Natural killer cell treated with Interleukin-12 subunit alpha and Interleukin-12 subunit beta and Interleukin-15 and Interleukin-18, amount 100 ng/mL, for 72 hours (primary cell): ENCODE measurements at regions not wholly inside any gene's neighbourhood (a gene's known extent, or its start where the extent isn't known, plus 50 kb on each side); places are given as distances from the start of the nearest gene placed in this dataset.

ENCODE experiments used
- ATAC-seq, 2 donors: fragments of 150-1000 bp; cut with Tn5 transposase in 1 of 2; sonication (Bioruptor Pico), chemical (Tn5 transposase) in 1 of 2; 2 replicates each; pipeline ENCODE4 v1.10.0; 2021
- DNase-seq: peaks from one replicate; pipeline ENCODE4 v3.0.0; 2022; ENCODE audit warnings: low spot score
- H3K27ac Mint-ChIP-seq, 2 donors: 1 replicate in 1 of 2; 2 replicates in 1 of 2; pipeline ENCODE4 v1.8.0; 2022; ENCODE audit warnings: mixed read lengths in 2 of 2, mild to moderate bottlenecking in 1 of 2, moderate library complexity in 1 of 2
- H3K27me3 Mint-ChIP-seq, 2 donors: 1 replicate in 1 of 2; 2 replicates in 1 of 2; pipeline ENCODE4 v1.8.0; 2022; ENCODE audit warnings: mixed read lengths in 2 of 2
- H3K36me3 Mint-ChIP-seq: one replicate; pipeline ENCODE4 v1.8.0; 2022; ENCODE audit warnings: mixed read lengths
- H3K4me1 Mint-ChIP-seq, 2 donors: 1 replicate in 1 of 2; 2 replicates in 1 of 2; pipeline ENCODE4 v1.8.0; 2022; ENCODE audit warnings: low read depth in 2 of 2, mixed read lengths in 2 of 2, mild to moderate bottlenecking in 1 of 2
- H3K4me3 Mint-ChIP-seq: one replicate; pipeline ENCODE4 v1.8.0; 2022; ENCODE audit warnings: mixed read lengths
- H3K9me3 Mint-ChIP-seq: 2 replicates; pipeline ENCODE4 v1.8.0; 2022; ENCODE audit warnings: mixed read lengths

DNA sequence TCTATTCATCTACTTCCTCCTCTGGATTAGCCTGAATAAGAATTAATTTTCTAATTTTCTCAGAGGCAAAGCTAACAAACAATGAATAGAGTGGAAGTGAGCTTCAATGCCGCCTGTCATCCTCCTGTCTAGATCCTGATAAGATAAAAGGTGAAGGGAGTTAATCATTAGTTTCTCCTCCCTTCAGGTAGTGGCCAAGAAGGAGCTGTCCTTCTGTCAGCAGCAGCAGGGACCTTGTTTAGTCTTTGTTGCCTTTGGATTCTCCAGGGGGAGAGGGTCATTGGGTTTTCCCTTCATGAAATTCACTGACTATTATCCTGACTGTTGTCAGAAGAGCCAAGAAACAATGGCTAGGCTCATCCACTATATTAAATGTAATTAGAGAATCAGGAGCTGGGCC, 420.2 kb upstream of the GOT2 start:
- H3K9me3 Mint-ChIP-seq, result peaks cover 4% of the 10 kb centered on the region
- H3K36me3 Mint-ChIP-seq, result no peaks in the 10 kb centered on the region
- no peak overlapping the region for H3K4me3 Mint-ChIP-seq
- no peaks in the 10 kb centered on the region for H3K27me3 Mint-ChIP-seq
- DNase-seq, result no peak
- H3K27ac Mint-ChIP-seq, result no peak overlapping the region
- ATAC-seq, result no peak
- H3K4me1 Mint-ChIP-seq, result no peaks in the 10 kb centered on the region

- ATAC-seq, result no peak
- no peak overlapping the region for H3K4me3 Mint-ChIP-seq
Measured at GRCh38 chr16:59148769-59149155, 414.6 kb upstream of the GOT2 start.

GRCh38 chr16:59148056-59148768, 414.1 kb upstream of the GOT2 start:
- peaks cover 0 to 2% of the 10 kb centered on the region in 2 donors for H3K27me3 Mint-ChIP-seq

More at GRCh38 chr16:59148769-59149155, 414.6 kb upstream of the GOT2 start:
- Mint-ChIP-seq H3K4me1 (no peaks in the 10 kb centered on the region), H3K27ac (no peak overlapping the region), H3K27me3 (peaks cover 0 to under 1% of the 10 kb centered on the region in 2 donors), H3K9me3 (peaks cover 3% of the 10 kb centered on the region), H3K36me3 (no peaks in the 10 kb centered on the region)
- DNase-seq, result no peak

GRCh38 chr16:59146140-59146539, 412.0 kb upstream of the GOT2 start:
- Mint-ChIP-seq H3K4me1 (no peaks in the 10 kb centered on the region), H3K36me3 (no peaks in the 10 kb centered on the region), H3K9me3 (peaks cover 4% of the 10 kb centered on the region), H3K27ac (no peak overlapping the region), H3K4me3 (no peak overlapping the region), H3K27me3 (peaks cover 0 to 2% of the 10 kb centered on the region in 2 donors)
- ATAC-seq (no peak), DNase-seq (no peak)

More at GRCh38 chr16:59148056-59148768, 414.1 kb upstream of the GOT2 start:
- H3K4me3 Mint-ChIP-seq, result no peak overlapping the region
- peaks cover 3% of the 10 kb centered on the region for H3K9me3 Mint-ChIP-seq
- no peak for ATAC-seq
- no peaks in the 10 kb centered on the region for H3K4me1 Mint-ChIP-seq
- DNase-seq, result no peak
- no peaks in the 10 kb centered on the region for H3K36me3 Mint-ChIP-seq
- no peak overlapping the region for H3K27ac Mint-ChIP-seq

DNA sequence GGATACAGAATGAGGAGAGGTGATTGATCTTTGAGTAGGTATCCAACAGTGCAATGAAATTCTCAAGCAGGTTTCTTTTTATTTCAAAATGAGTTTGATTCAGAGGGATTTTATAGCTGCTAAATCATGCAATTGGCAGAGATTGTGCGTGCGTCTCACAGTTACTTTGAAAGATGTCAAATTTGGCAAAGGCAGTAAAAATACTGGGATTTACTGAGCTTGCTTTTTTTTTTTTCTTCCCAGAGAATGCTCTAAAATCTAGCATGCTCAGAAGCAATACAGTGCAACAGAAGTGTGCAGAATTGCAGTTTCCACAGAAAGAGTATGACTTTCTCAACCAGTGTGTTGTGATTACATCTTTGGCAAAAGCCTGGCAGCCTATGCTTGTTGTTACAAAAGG, 410.7 kb upstream of the GOT2 start:
- no peak for ATAC-seq
- Mint-ChIP-seq H3K27me3 (peaks cover 0 to 2% of the 10 kb centered on the region in 2 donors), H3K27ac (no peak overlapping the region), H3K9me3 (peaks cover 6% of the 10 kb centered on the region), H3K4me1 (no peaks in the 10 kb centered on the region), H3K4me3 (no peak overlapping the region), H3K36me3 (no peaks in the 10 kb centered on the region)
- DNase-seq, result no peak

- H3K36me3 Mint-ChIP-seq, result no peaks in the 10 kb centered on the region
- no peak for ATAC-seq
- H3K27me3 Mint-ChIP-seq, result peaks cover 0 to 2% of the 10 kb centered on the region in 2 donors
- H3K4me1 Mint-ChIP-seq, result no peaks in the 10 kb centered on the region
- DNase-seq, result no peak
- peaks cover 9% of the 10 kb centered on the region for H3K9me3 Mint-ChIP-seq
- H3K27ac Mint-ChIP-seq, result no peak overlapping the region
- no peak overlapping the region for H3K4me3 Mint-ChIP-seq
Measured at GRCh38 chr16:59144326-59144725, 410.2 kb upstream of the GOT2 start.

DNA sequence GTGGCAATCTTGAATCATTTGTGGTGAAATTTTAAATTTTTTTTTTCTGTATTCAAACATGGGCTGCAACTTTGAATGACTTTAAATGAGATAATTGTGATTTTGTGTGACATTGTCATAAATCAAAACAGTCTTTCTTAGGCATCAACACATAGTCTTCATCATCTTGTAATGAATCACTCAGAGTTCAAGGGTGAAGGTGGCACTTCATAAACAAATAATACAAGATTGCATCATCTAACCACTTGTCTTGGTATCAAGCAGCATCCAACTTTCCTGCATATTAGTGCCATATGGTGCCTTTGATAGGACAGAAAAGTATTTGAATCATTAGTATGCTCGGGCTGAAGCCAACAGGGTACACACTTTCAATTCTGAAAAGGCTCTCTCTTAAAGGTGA, 392.4 kb upstream of the GOT2 start:
- ATAC-seq (no peak), DNase-seq (no peak)
- H3K4me1 Mint-ChIP-seq, result no peaks in the 10 kb centered on the region
- H3K27me3 Mint-ChIP-seq, result no peaks in the 10 kb centered on the region
- H3K9me3 Mint-ChIP-seq, result no peaks in the 10 kb centered on the region
- H3K4me3 Mint-ChIP-seq, result no peak overlapping the region
- H3K36me3 Mint-ChIP-seq, result no peaks in the 10 kb centered on the region
- H3K27ac Mint-ChIP-seq, result no peak overlapping the region

DNA sequence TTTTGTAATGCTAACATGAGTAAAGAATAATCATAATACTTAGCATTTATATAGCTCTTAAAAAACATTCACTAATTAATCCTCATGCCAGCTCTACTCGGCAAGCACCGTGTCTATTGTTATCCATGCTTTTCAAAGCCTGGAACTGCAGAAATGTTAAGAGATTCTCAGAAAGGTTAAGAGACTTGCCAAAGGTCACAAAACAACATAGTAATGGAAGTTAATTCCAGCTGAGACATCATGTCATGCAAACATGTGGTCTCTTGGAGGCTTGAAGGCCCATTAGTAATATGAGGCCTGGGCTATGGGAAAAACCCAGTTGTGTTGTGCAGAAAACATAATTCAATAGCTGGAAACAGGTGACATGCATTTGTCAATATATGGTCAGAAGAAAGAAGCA, 389.9 kb upstream of the GOT2 start:
- H3K9me3 Mint-ChIP-seq, result no peaks in the 10 kb centered on the region
- no peak overlapping the region for H3K4me3 Mint-ChIP-seq
- ATAC-seq, result no peak
- no peaks in the 10 kb centered on the region for H3K4me1 Mint-ChIP-seq
- DNase-seq, result no peak
- no peaks in the 10 kb centered on the region for H3K27me3 Mint-ChIP-seq
- H3K27ac Mint-ChIP-seq, result no peak overlapping the region
- H3K36me3 Mint-ChIP-seq, result no peaks in the 10 kb centered on the region

GRCh38 chr16:59123479-59123878, 389.4 kb upstream of the GOT2 start:
- no peak for ATAC-seq
- H3K27ac Mint-ChIP-seq, result no peak overlapping the region
- no peaks in the 10 kb centered on the region for H3K27me3 Mint-ChIP-seq
- H3K4me3 Mint-ChIP-seq, result no peak overlapping the region
- H3K9me3 Mint-ChIP-seq, result no peaks in the 10 kb centered on the region
- no peaks in the 10 kb centered on the region for H3K36me3 Mint-ChIP-seq
- H3K4me1 Mint-ChIP-seq, result no peaks in the 10 kb centered on the region
- no peak for DNase-seq

DNA sequence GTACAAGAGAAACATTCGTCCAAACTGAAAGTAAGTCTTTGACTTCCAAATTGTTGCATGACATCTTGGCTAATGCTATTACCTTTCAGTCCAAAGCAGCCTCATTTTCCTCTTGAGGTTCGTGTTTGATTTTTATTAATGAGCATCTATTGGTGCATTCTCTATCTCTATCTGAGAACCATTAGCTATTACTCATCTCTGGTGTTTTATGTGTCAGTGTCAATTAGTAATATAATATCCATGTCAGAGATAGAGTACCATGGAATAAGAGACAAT, 388.1 kb upstream of the GOT2 start:
- DNase-seq (no peak), ATAC-seq (no peak)
- Mint-ChIP-seq H3K27ac (no peak overlapping the region), H3K9me3 (peaks cover 4% of the 10 kb centered on the region), H3K27me3 (no peaks in the 10 kb centered on the region), H3K4me3 (no peak overlapping the region), H3K4me1 (no peaks in the 10 kb centered on the region), H3K36me3 (no peaks in the 10 kb centered on the region)

- Mint-ChIP-seq H3K4me1 (no peaks in the 10 kb centered on the region), H3K27ac (no peak overlapping the region), H3K27me3 (no peaks in the 10 kb centered on the region), H3K36me3 (no peaks in the 10 kb centered on the region), H3K9me3 (peaks cover 4% of the 10 kb centered on the region), H3K4me3 (no peak overlapping the region)
- no peak for ATAC-seq
- DNase-seq, result no peak
Measured at GRCh38 chr16:59121411-59122261, 387.5 kb upstream of the GOT2 start.

DNA sequence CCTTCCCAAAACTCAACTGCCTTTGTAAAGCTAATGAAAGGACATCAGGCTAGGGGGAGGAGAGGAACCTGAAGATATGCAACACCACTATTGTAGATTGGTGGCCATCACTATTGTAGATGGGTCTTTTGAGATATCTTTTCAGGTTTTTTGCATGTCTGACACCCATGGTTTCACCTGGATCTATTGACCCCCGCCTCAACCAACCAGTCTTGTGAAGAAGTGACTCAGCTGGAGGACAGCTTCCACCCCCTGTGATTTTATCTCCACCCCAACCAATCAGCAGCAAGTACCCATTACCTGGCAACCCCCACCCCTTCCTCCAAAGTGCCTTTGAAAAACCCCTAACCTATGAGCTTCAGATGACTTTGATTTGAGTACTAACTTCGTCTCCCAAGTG, 382.6 kb upstream of the GOT2 start:
- no peak overlapping the region for H3K27ac Mint-ChIP-seq
- H3K4me3 Mint-ChIP-seq, result no peak overlapping the region
- ATAC-seq (no peak), DNase-seq (no peak)
- no peaks in the 10 kb centered on the region for H3K4me1 Mint-ChIP-seq
- no peaks in the 10 kb centered on the region for H3K36me3 Mint-ChIP-seq
- H3K27me3 Mint-ChIP-seq, result no peaks in the 10 kb centered on the region
- H3K9me3 Mint-ChIP-seq, result peaks cover 12% of the 10 kb centered on the region

DNA sequence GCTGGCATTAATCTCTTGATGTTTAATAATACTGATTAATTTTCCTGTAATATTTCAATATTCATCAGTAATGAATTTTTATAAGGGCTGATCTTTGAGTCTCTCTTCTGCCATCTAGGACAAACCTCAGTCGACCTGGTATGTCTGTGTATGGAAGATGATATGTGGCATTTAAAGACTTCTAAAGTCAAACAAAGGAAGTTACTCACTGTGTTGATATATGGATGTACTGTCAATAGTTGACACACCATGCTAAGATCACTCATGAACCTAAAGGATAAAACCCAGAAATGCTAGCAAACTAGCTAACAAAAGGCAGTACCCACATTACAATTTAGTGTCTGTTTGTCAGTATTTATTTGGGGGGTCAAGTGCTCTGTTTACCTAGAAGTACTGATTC, 380.7 kb upstream of the GOT2 start:
- Mint-ChIP-seq H3K27ac (no peak overlapping the region), H3K27me3 (no peaks in the 10 kb centered on the region), H3K4me3 (no peak overlapping the region), H3K9me3 (peaks cover 17% of the 10 kb centered on the region), H3K36me3 (no peaks in the 10 kb centered on the region), H3K4me1 (no peaks in the 10 kb centered on the region)
- ATAC-seq (no peak), DNase-seq (no peak)

DNA sequence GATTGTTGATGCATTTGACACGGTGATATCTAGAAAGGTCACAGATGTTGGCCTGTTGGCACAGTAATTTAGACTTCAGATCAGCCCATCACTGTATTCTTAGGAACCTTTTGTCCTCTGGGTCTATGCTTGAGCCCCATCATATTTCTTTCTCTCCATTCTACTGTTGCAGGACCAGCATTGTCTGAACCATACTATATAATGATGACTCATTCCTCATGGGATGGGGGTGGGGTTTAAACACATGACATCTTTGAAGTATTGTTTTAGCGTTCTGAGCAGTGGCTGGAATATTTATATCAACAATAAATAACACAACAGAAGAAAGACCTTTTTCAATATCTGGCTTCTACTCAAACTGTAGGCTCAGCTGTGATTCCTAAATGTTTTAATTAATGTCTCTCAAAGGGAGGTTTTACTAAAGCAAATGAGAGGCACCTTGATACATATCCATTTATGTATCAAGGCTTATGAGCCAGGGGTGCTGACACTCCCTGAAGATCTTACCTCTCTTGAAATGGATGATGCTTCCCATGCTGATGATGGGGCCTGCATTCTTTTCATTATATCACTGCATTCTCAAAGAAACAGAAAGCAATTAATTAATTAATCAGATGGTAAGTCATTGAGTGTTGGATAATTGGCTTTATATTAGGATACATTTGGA, 379.0 kb upstream of the GOT2 start:
- ATAC-seq, result no peak
- Mint-ChIP-seq H3K36me3 (no peaks in the 10 kb centered on the region), H3K4me1 (no peaks in the 10 kb centered on the region), H3K4me3 (no peak overlapping the region), H3K27ac (no peak overlapping the region), H3K27me3 (no peaks in the 10 kb centered on the region), H3K9me3 (peaks cover 17% of the 10 kb centered on the region)
- no peak for DNase-seq
